ENCODE measurements at regions not wholly inside any gene's neighbourhood (a gene's known extent, or its start where the extent isn't known, plus 50 kb on each side); places are given as distances from the start of the nearest gene placed in this dataset.

- no peak for TF ChIP-seq CTCF (conservative IDR thresholded peaks at IDR 0.05)
- TF ChIP-seq ZFX (IDR thresholded peaks at IDR 0.05), result no peak
Observed at GRCh38 chr13:47250146-47250545, 353.3 kb upstream of the HTR2A start.

All from C4-2B (cell line).